PC-9 (cell line): ENCODE measurements at regions not wholly inside any gene's neighbourhood (a gene's known extent, or its start where the extent isn't known, plus 50 kb on each side); places are given as distances from the start of the nearest gene placed in this dataset.

Experiments used
- BruUV-seq: library from RNA; stranded (reverse); fragments of 400-500 nt; replicated peaks from 2 replicates; lab custom pipeline; 2021; lab: Mats Ljungman, UMichigan
- CTCF ChIA-PET: fragments of 300-600 bp; sonication (Branson Sonifier 250); formaldehyde crosslinking; loops from one replicate; lab custom pipeline; 2022; ENCODE audit warnings: antibody characterized with exemption; lab: Charles Lee
- POLR2A ChIA-PET: fragments of 300-600 bp; sonication (Branson Sonifier 250); formaldehyde crosslinking; loops from one replicate; lab custom pipeline; 2022; ENCODE audit warnings: antibody characterized with exemption; ENCODE audit not compliant: unreplicated experiment; lab: Charles Lee
- DNase-seq, 2 experiments: peaks; one replicate each; pipeline versions ENCODE4 v3.0.0 to v3.0.0-alpha.2; 2015 to 2022; ENCODE audit warnings: mixed read lengths in 1 of 2
- H2AFZ ChIP-seq: fragments of 200-600 bp; sonication (generic); 2 replicates; pipeline ENCODE4 v1.8.1; 2017; ENCODE audit warnings: antibody characterized with exemption
- H3F3A ChIP-seq: fragments of 200-600 bp; sonication (generic); 2 replicates; pipeline ENCODE4 v1.8.1; 2017; ENCODE audit warnings: antibody characterized with exemption, mild to moderate bottlenecking, low read depth; ENCODE audit not compliant: insufficient read depth
- H3K27ac ChIP-seq: fragments of 200-600 bp; sonication (generic); 2 replicates; pipeline ENCODE4 v1.6.1; 2016; ENCODE audit warnings: mixed run types
- H3K27me3 ChIP-seq: fragments of 200-600 bp; sonication (generic); 2 replicates; pipeline ENCODE4 v1.6.1; 2016; ENCODE audit warnings: low read depth, mixed run types; ENCODE audit not compliant: insufficient read depth
- H3K36me3 ChIP-seq: fragments of 200-600 bp; sonication (generic); 2 replicates; pipeline ENCODE4 v1.6.1; 2016; ENCODE audit warnings: low read depth, mixed run types
- H3K4me1 ChIP-seq: fragments of 200-600 bp; sonication (generic); replicated peaks from 2 replicates; pipeline ENCODE4 v1.6.1; 2016; ENCODE audit warnings: mixed run types; ENCODE audit not compliant: insufficient read depth
- H3K4me2 ChIP-seq: fragments of 200-600 bp; sonication (generic); 2 replicates; pipeline ENCODE4 v1.6.1; 2017; ENCODE audit warnings: mixed run types
- H3K4me3 ChIP-seq: fragments of 200-600 bp; sonication (generic); 2 replicates; pipeline ENCODE4 v1.6.1; 2016; ENCODE audit warnings: mixed run types
- H3K79me2 ChIP-seq: fragments of 200-600 bp; sonication (generic); 2 replicates; pipeline ENCODE4 v1.6.1; 2017; ENCODE audit warnings: low read depth, mixed run types
- H3K9me2 ChIP-seq: fragments of 200-600 bp; sonication (generic); 2 replicates; pipeline ENCODE4 v1.8.1; 2017; ENCODE audit warnings: mild to moderate bottlenecking; ENCODE audit not compliant: insufficient read depth
- H3K9me3 ChIP-seq: fragments of 200-600 bp; sonication (generic); 2 replicates; pipeline ENCODE4 v1.8.1; 2016; ENCODE audit warnings: low read depth; ENCODE audit not compliant: insufficient read depth
- H4K20me1 ChIP-seq: fragments of 200-600 bp; sonication (generic); 2 replicates; pipeline ENCODE4 v1.8.1; 2017; ENCODE audit not compliant: insufficient read depth
- CTCF ChIP-seq: fragments of 200-600 bp; sonication (generic); conservative IDR thresholded peaks from 2 replicates; pipeline ENCODE4 v1.6.1; 2017; ENCODE audit warnings: mixed run types, antibody characterized with exemption, mild to moderate bottlenecking, moderate library complexity
- EZH2 ChIP-seq: fragments of 200-600 bp; sonication (generic); IDR thresholded peaks from 2 replicates; pipeline ENCODE4 v1.8.0; 2017; ENCODE audit warnings: antibody characterized with exemption, low read depth
- intact Hi-C: fragments of 100-400 bp; cut with micrococcal nuclease; formaldehyde crosslinking; loops from one replicate; pipeline ENCODE4 v1.10.0; 2022; ENCODE audit not compliant: unreplicated experiment

DNA sequence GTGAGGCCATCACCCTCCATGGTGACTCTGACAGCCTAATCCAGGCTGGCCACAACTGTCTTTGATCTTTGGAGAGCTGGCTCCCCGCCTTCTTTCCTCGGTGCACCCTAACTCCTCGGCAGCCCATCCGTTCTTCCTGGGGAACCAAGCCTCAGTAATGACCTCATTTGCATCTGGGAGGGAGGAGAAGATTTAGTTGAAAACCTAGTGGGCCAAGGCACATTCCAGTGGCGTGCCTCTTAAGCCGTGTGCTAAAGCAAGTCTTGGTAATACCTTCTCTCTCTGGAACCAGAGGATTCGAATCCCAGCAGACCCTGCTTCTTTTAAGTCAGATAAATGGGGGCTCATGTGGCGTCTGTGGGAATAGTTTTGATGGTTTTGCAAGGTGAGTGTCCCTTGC is 233.1 kb downstream of the EBLN2 start:
- no peak overlapping the region for H3K27ac ChIP-seq
- CTCF ChIA-PET = no interaction called here
- H4K20me1 ChIP-seq = no peaks in the 10 kb centered on the region
- no TSS peak for BruUV-seq
- no peak overlapping the region for H3K4me2 ChIP-seq
- H3K4me3 ChIP-seq = no peak overlapping the region
- no peaks in the 10 kb centered on the region for H3F3A ChIP-seq
- no peaks in the 10 kb centered on the region for H3K79me2 ChIP-seq
- TF ChIP-seq EZH2 (no peak), CTCF (no peak)
- intact Hi-C loops = no loop called here
- POLR2A ChIA-PET = no interaction called here
- no peaks in the 10 kb centered on the region for H3K9me2 ChIP-seq
- H3K27me3 ChIP-seq = peaks cover 33% of the 10 kb centered on the region
- H3K4me1 ChIP-seq = no peaks in the 10 kb centered on the region
- H2AFZ ChIP-seq = no peak overlapping the region
- DNase-seq = no peak
- H3K36me3 ChIP-seq = no peaks in the 10 kb centered on the region
- no peaks in the 10 kb centered on the region for H3K9me3 ChIP-seq

DNA sequence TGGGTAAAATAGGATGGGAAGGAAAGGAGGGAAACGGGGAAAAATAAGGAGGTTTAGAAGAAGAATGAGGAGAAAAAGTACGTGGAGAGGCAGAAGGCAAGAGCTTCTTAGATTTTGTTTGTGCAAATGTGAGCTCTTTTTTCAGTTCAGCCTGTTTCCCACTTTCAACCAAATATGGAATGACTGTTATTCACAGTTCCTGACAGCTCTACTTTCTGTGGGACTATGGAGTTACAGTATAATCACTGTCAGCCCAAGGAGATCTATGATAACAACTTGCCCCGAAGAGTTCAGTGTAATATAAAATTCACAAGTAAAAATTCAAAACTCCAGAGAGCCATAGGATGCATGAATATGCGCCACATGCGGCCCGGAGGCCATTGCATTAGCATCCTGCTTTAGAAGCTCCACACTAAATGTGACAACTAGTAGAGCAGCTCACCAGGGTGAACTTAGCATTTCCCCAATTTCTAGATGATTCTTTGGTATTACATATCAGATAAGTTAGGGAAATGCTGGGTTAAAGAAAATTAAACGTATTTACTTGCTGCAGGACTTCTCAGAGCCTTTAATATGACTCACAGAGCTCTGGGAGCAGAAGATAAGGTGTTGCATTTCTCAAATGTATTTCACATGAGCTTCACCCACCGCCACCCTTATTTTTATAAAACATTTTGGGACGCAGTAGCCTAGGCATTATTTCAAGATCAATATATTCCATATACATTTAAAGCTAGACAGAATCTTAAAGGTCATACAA is 234.6 kb downstream of the EBLN2 start:
- no TSS peak for BruUV-seq
- TF ChIP-seq CTCF (no peak), EZH2 (no peak)
- Histone ChIP-seq H3K36me3 (no peaks in the 10 kb centered on the region), H3K4me2 (no peak overlapping the region), H3K9me2 (no peaks in the 10 kb centered on the region), H3F3A (no peaks in the 10 kb centered on the region), H4K20me1 (no peaks in the 10 kb centered on the region), H3K27ac (no peak overlapping the region), H3K4me1 (no peaks in the 10 kb centered on the region), H3K4me3 (no peak overlapping the region), H3K27me3 (peaks cover 34% of the 10 kb centered on the region), H3K9me3 (no peaks in the 10 kb centered on the region), H2AFZ (no peak overlapping the region), H3K79me2 (no peaks in the 10 kb centered on the region)
- no peak for DNase-seq
- CTCF ChIA-PET = no interaction called here
- POLR2A ChIA-PET = no interaction called here
- intact Hi-C loops = no loop called here

DNA sequence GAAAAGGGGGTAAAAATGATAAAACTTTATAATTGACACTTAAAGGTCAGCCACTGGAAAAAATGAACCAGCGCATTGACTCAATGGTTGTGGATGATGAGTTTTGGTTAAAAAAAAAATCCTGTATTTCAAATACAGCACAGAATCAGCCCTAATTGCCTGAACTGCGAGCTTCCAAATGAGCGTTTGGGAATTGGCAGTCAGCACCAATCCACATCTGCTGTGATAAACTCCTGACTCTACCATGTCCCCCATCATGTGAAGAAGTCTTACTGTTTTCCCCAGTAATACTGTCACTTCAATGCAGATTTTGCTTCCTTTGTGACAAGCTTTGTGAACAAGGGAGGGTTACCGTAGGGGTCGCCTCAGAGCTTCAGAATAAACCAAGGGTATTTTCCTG is 235.4 kb downstream of the EBLN2 start:
- Histone ChIP-seq H3K9me2 (no peaks in the 10 kb centered on the region), H3K4me2 (no peak overlapping the region), H2AFZ (no peak overlapping the region), H3K9me3 (no peaks in the 10 kb centered on the region), H3F3A (no peaks in the 10 kb centered on the region), H3K27ac (no peak overlapping the region), H4K20me1 (no peaks in the 10 kb centered on the region), H3K4me3 (no peak overlapping the region), H3K36me3 (no peaks in the 10 kb centered on the region), H3K27me3 (peaks cover 35% of the 10 kb centered on the region), H3K4me1 (no peaks in the 10 kb centered on the region), H3K79me2 (no peaks in the 10 kb centered on the region)
- TF ChIP-seq CTCF (no peak), EZH2 (no peak)
- intact Hi-C loops = no loop called here
- ChIA-PET CTCF (no interaction called here), POLR2A (no interaction called here)
- DNase-seq = no peak
- no TSS peak for BruUV-seq
